ENCODE measurements at regions not wholly inside any gene's neighbourhood (a gene's known extent, or its start where the extent isn't known, plus 50 kb on each side); places are given as distances from the start of the nearest gene placed in this dataset.

DNA sequence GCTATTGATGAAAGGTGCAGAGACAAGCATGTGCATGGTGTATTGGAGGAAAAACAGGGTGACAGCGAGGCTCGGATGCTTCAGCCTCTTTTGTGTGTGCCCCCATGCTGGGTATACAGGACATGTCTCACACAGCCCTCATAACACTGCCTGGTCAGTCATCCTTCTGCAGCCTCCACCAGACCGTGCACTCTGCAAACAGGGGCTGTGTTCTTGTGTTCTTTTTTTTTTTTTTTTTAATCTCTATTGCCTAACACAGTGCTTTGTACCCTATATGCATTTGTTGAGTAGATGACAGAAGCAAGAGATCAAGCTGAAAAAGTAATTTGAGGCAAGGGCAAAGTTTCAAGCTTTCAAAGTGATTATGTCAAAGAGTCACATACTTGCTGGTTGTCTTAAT, 367.2 kb upstream of the SLITRK1 start:
- DNase-seq (ENCODE audit: low read depth in 1 of 2, low spot score in 2 of 2) = no peak

DNA sequence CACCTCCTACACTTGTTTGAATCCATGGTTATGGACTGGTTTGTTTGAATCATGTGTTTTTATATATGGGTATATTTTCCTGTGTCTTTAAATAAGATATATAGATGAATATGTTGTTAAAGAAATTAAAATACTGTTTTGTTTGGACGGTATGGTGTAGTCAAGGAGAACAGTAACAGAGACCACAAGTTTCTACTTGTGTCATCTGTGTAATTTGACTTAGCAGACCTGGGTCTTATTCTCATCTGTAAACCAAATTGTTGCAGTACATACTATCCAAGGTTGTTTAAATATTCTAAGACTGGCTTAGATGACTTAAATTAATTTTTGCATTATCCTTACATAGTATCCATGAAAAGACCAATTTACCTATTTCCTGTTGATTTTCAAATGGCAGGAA, 361.1 kb upstream of the SLITRK1 start:
- H3K27me3 ChIP-seq (replicated peaks) = no peaks in the 10 kb centered on the region
- no peaks in the 10 kb centered on the region for H3K4me1 ChIP-seq (replicated peaks)
- no peak overlapping the region for H3K4me3 ChIP-seq
- no peak for DNase-seq (ENCODE audit: low read depth in 1 of 2, low spot score in 2 of 2)
- H3K27ac ChIP-seq = no peak overlapping the region
- H3K9me3 ChIP-seq (replicated peaks) = no peaks in the 10 kb centered on the region
- H3K36me3 ChIP-seq = no peaks in the 10 kb centered on the region

More for the DNA sequence above, 367.2 kb upstream of the SLITRK1 start:
- H3K27ac ChIP-seq = no peak overlapping the region
- H3K36me3 ChIP-seq = no peaks in the 10 kb centered on the region
- no peaks in the 10 kb centered on the region for H3K4me1 ChIP-seq (replicated peaks)
- H3K9me3 ChIP-seq (replicated peaks) = peaks cover 9% of the 10 kb centered on the region
- H3K4me3 ChIP-seq = no peak overlapping the region
- no peaks in the 10 kb centered on the region for H3K27me3 ChIP-seq (replicated peaks)

DNA sequence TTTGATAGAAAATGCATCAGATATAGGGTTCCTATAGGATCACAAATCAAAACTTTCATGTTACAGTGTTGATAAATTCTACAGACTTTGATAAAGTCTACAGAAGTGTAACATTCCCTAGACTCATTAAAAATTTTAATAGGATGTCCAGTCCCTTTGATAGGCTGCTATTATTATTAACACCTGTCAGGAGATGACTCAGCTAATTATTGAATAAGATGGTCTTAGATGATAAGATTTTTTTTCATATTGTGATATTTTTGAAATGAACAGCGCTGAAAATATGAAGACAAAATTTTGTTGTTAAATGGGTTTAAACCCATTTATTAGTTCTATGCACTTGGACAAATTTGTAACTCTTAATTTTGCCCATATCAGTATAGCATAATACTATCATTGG, 356.8 kb upstream of the SLITRK1 start:
- Histone ChIP-seq H3K36me3 (no peaks in the 10 kb centered on the region), H3K9me3 (replicated peaks) (no peaks in the 10 kb centered on the region), H3K27ac (no peak overlapping the region), H3K4me3 (no peak overlapping the region), H3K4me1 (replicated peaks) (no peaks in the 10 kb centered on the region), H3K27me3 (replicated peaks) (no peaks in the 10 kb centered on the region)
- no peak for DNase-seq (ENCODE audit: low read depth in 1 of 2, low spot score in 2 of 2)

DNA sequence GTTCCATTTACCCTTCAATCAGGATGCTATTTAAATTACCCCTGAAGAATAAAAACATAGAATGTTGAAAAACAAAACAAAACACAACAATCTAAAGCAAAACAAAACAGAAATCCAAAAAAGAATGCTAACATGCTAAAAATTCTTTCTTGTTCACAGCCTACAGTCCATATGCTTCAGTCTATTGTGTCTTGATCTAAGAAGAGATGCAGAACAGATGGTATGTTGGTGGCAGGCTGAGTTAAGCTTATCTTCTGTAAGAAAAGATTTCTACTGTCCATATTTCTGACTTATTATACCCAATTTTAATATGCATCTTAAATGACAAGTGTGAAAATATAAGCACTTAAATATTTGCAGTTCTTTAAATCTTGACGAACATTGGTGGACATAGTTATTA, 356.1 kb upstream of the SLITRK1 start:
- Histone ChIP-seq H3K36me3 (no peaks in the 10 kb centered on the region), H3K27ac (no peak overlapping the region), H3K4me3 (no peak overlapping the region), H3K9me3 (replicated peaks) (no peaks in the 10 kb centered on the region), H3K27me3 (replicated peaks) (no peaks in the 10 kb centered on the region), H3K4me1 (replicated peaks) (no peaks in the 10 kb centered on the region)
- DNase-seq (ENCODE audit: low read depth in 1 of 2, low spot score in 2 of 2) = no peak

DNA sequence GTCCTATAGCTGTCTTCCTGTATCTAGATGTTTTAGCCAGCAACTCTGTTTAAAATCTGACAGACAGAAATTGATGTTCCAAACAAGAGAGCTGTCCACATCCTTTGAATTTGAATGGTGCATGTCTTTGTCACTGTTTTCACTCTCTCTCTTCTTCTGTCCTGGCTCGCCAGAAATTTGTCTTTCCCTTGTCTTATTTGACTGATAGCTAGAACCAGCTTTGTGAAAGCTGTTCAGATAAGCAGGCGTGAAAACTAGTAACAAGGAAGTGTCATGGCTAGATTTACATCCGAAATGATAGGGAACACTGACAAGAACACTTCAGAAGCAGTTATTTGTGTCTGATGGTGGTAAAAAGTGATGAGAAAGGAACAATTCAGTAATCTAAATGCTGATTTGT, 354.9 kb upstream of the SLITRK1 start:
- H3K36me3 ChIP-seq = no peaks in the 10 kb centered on the region
- no peaks in the 10 kb centered on the region for H3K27me3 ChIP-seq (replicated peaks)
- H3K4me1 ChIP-seq (replicated peaks) = no peaks in the 10 kb centered on the region
- H3K9me3 ChIP-seq (replicated peaks) = no peaks in the 10 kb centered on the region
- no peak overlapping the region for H3K4me3 ChIP-seq
- no peak for DNase-seq (ENCODE audit: low read depth in 1 of 2, low spot score in 2 of 2)
- no peak overlapping the region for H3K27ac ChIP-seq

DNA sequence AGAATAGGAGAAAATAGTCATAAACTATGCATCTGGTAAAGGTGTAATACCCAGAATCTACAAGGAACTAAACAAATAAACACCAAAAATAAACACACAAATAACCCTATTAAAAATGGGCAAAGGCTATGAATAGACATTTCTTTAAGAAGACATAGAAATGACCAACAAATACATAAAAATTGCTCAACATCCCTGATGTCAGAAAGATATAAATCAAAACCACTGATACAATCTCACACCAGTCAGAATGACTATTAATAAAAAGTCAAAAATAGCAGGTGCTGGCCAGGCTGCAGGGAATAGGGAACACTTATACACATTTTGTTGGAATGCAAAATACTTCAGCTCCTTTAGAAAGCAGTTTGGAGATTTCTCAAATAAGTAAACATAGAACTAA, 352.1 kb upstream of the SLITRK1 start:
- Histone ChIP-seq H3K27me3 (replicated peaks) (no peaks in the 10 kb centered on the region), H3K9me3 (replicated peaks) (no peaks in the 10 kb centered on the region), H3K4me1 (replicated peaks) (no peaks in the 10 kb centered on the region), H3K27ac (no peak overlapping the region), H3K4me3 (no peak overlapping the region), H3K36me3 (no peaks in the 10 kb centered on the region)
- no peak for DNase-seq (ENCODE audit: low read depth in 1 of 2, low spot score in 2 of 2)

DNA sequence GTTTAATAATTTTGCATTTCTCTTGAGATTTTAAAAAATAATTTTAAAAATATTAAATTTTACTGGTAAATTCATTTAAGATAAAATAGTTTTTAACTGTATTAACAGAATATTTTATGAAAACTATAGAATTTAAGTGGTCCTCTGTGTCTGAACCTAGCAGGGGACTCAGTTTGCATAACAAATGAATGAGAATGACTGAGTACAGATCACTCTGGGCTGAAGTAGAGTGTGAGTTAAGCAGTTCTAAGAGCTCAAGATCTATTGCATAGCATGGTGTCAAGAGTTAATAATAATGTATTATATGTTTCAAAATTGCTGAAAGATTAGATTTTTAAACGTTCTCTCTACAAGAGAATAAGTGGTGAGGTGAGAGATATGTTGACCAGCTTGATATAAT, 348.3 kb upstream of the SLITRK1 start:
- Histone ChIP-seq H3K4me1 (replicated peaks) (no peaks in the 10 kb centered on the region), H3K27ac (no peak overlapping the region), H3K4me3 (no peak overlapping the region), H3K27me3 (replicated peaks) (no peaks in the 10 kb centered on the region), H3K9me3 (replicated peaks) (no peaks in the 10 kb centered on the region; the same call in 1 of the 2 replicates), H3K36me3 (no peaks in the 10 kb centered on the region)
- no peak for DNase-seq (ENCODE audit: low read depth in 1 of 2, low spot score in 2 of 2)

DNA sequence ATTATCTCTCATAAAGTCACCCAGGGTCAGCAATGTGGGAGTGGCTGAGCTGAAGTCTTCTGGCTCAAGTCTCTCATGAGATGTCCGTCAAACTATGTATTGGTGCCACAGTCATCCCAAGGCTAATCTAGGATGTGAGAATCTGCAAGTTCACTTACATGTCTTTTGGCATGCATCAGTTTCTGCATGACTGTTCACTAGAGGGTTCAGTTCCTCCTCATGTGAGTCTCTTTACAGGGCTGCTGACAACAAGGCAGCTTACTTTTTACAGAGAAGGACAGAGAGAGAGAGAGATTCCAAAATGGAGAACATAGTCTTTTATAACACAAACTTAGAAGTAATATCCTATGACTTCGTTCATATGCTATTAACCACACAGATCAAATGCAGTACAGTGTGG, 328.8 kb upstream of the SLITRK1 start:
- H3K9me3 ChIP-seq (replicated peaks) = peaks cover 5% of the 10 kb centered on the region; the same call in 1 of the 2 replicates
- no peaks in the 10 kb centered on the region for H3K36me3 ChIP-seq
- no peak overlapping the region for H3K27ac ChIP-seq
- no peak for DNase-seq (ENCODE audit: low read depth in 1 of 2, low spot score in 2 of 2)
- H3K4me3 ChIP-seq = no peak overlapping the region
- no peaks in the 10 kb centered on the region for H3K27me3 ChIP-seq (replicated peaks)
- no peaks in the 10 kb centered on the region for H3K4me1 ChIP-seq (replicated peaks)

DNA sequence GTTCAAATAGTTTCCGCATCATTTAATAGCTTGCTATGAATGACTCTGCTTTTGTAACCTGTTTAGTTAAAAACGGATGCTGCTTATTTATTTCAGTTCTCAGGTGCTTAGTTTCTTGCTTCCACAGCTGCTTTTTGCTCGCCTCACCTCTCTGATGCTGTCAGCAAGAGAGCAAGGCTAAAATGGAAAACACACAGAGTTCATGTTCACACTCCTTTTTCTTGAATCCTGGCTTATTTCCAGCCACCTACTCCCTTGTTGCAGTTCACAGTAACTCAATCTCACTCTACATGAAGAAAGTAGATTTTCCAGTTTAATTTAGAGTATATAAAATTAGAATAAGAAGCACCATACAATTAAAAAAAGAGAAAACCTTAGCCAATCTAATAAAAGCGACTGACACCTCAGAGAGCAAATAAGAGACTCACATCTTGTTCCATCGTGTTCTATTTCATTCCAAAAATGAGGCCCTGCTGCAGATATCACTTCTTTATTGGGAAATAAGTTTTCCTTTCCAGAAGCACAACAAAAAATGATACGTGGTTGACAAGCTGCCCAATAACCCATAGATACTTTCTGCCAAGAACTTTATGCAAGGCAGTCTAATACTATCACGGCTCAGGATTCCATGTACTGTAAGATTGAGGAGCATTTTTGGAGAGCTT, 326.1 kb upstream of the SLITRK1 start:
- DNase-seq (ENCODE audit: low read depth in 1 of 2, low spot score in 2 of 2) = no peak
- Histone ChIP-seq H3K27me3 (replicated peaks) (no peaks in the 10 kb centered on the region), H3K4me1 (replicated peaks) (no peaks in the 10 kb centered on the region), H3K9me3 (replicated peaks) (peaks cover 5% of the 10 kb centered on the region; the same call in 1 of the 2 replicates), H3K36me3 (no peaks in the 10 kb centered on the region), H3K4me3 (no peak overlapping the region), H3K27ac (no peak overlapping the region)

DNA sequence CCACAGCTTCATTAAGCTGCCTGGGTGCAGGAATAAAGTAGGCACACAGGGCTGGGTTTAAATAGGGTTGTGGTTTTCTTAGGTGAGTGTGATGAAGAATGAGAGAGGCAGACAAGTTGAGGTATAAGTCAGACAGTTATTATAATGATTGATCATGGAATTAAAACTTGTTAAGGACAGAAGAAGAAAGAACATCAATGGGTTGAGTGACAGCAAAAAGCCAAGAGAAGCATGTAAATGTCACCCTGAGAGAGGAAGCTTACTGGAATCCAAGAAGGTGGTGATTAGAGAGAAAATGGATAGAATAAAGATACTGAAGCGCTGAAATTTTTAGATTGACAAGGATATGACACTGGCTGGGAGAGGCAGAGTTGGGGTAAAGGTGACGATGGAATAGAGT, 325.2 kb upstream of the SLITRK1 start:
- no peaks in the 10 kb centered on the region for H3K27me3 ChIP-seq (replicated peaks)
- DNase-seq (ENCODE audit: low read depth in 1 of 2, low spot score in 2 of 2) = no peak
- H3K9me3 ChIP-seq (replicated peaks) = peaks cover 5% of the 10 kb centered on the region; the same call in 1 of the 2 replicates
- no peaks in the 10 kb centered on the region for H3K4me1 ChIP-seq (replicated peaks)
- no peak overlapping the region for H3K4me3 ChIP-seq
- no peak overlapping the region for H3K27ac ChIP-seq
- H3K36me3 ChIP-seq = no peaks in the 10 kb centered on the region

DNA sequence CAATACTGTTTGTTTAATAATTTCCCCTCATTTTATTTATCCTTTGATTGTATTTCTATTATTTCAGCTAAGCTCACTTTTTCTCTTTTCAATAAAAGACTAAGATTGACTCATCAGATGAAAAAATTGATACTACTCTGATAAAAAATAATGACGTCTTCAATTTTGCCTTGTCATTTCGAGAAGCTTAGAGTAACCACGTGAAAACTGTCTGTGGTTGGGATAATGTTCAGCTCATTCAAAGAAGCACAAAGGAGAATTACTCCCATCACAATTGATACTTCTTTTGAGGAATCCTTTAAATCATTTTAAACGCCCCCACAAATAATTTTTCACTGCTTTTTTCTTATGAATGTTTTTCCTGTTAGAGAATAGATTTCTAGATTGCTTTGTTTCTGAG, 318.7 kb upstream of the SLITRK1 start:
- no peak for DNase-seq (ENCODE audit: low read depth in 1 of 2, low spot score in 2 of 2)
- Histone ChIP-seq H3K9me3 (replicated peaks) (peaks cover 6% of the 10 kb centered on the region; the same call in 1 of the 2 replicates), H3K4me3 (no peak overlapping the region), H3K36me3 (no peaks in the 10 kb centered on the region), H3K27ac (no peak overlapping the region), H3K27me3 (replicated peaks) (no peaks in the 10 kb centered on the region), H3K4me1 (replicated peaks) (no peaks in the 10 kb centered on the region)

DNA sequence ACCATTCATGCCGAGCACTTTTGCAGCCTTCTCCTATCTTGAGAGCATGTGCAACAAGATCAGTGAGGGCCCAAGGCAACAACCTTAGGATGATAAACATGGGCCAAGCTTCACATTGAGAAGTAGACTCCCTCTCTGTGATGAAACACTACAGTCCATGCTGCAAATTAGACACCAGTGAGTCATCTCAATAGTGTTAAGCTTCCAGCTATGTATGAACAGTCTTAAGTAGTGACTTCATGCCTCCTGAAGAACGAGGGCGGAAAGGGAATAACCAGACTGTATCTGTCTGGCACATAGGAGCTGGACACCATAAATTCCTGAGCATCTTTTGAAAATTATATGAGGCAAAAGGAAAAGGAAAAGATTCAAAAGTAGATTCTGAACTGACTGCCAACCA, 309.9 kb upstream of the SLITRK1 start:
- peaks cover 9% of the 10 kb centered on the region for H3K9me3 ChIP-seq (replicated peaks)
- no peak overlapping the region for H3K27ac ChIP-seq
- no peak overlapping the region for H3K4me3 ChIP-seq

DNA sequence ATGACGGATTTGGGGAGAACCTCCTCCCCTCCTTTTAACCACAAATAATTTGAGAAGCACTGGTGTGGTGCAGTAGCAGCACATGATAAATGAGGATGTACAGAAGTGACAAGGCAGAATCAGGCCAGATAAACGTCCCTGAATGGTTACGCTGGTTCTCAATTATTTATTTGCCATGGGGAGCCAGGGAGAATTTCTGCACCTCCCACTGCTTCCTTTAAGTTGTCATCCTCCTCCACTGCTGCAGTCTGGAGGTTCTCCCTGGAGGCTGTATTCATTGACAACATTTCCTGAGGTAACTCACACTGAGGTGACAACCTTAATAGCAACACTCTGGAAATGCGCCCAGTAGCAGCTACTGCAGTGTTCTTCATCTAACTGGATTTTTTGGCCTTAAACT, 308.9 kb upstream of the SLITRK1 start:
- no peak for DNase-seq (ENCODE audit: low read depth in 1 of 2, low spot score in 2 of 2)
- Histone ChIP-seq H3K4me3 (no peak overlapping the region), H3K4me1 (replicated peaks) (no peaks in the 10 kb centered on the region), H3K9me3 (replicated peaks) (peaks cover 9% of the 10 kb centered on the region), H3K36me3 (no peaks in the 10 kb centered on the region), H3K27ac (no peak overlapping the region), H3K27me3 (replicated peaks) (no peaks in the 10 kb centered on the region)

More for the DNA sequence above, 309.9 kb upstream of the SLITRK1 start:
- no peaks in the 10 kb centered on the region for H3K4me1 ChIP-seq (replicated peaks)
- H3K27me3 ChIP-seq (replicated peaks) = no peaks in the 10 kb centered on the region
- DNase-seq (ENCODE audit: low read depth in 1 of 2, low spot score in 2 of 2) = no peak
- no peaks in the 10 kb centered on the region for H3K36me3 ChIP-seq

DNA sequence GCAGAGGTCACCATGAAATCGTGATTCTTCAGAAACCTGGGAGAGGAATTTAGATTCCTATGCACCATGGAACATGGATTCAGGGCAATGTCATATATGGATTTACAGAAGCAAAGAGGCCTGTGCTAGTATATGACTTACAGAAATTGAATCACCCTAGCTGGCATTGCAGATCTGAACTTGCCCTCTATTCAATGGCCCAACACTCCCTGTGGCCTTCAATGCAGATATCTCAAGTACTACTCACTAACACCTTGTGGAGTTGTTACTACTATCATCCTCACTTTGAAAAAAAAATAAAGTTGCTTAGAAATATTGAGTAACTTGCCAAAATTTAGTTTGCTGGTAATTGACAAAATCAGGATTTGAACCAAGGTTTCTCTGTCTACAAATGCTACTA, 305.4 kb upstream of the SLITRK1 start:
- H3K27ac ChIP-seq = no peak overlapping the region
- peaks cover 8% of the 10 kb centered on the region; the same call in 1 of the 2 replicates for H3K9me3 ChIP-seq (replicated peaks)

DNA sequence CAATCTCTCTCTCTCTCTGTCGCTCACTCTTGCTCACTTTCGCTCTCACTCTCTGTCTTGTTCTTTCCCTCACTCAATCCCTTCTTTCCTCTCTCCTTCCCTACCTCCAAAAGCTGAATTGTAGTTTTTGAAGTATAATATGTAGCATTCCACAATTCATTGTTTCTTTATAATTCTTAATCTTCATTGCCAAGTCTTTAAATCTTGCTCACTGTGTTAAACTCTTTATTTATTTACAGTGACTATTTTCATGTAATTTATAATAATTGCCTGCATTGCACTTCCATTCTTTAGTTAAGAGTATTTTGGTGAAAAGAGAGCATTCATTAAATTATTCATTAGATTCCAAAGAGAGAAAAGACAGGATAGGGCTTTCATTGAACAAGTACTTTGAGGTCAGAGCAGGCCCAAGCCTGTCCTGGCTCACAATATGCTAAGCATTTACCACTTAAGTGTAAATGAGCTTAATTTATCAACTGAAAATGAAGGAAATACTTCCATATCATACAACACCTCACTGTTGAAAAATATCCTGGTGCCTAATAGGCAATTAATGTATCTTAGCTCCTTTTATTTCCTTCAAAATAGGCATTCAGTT, 257.4 kb upstream of the SLITRK1 start:
- H3K36me3 ChIP-seq = no peaks in the 10 kb centered on the region
- H3K27ac ChIP-seq = no peak overlapping the region
- H3K9me3 ChIP-seq (replicated peaks) = no peaks in the 10 kb centered on the region; the same call in none of the 2 replicates
- H3K27me3 ChIP-seq (replicated peaks) = no peaks in the 10 kb centered on the region
- no peaks in the 10 kb centered on the region for H3K4me1 ChIP-seq (replicated peaks)
- no peak for DNase-seq (ENCODE audit: low read depth in 1 of 2, low spot score in 2 of 2)
- H3K4me3 ChIP-seq = no peak overlapping the region

More for the DNA sequence above, 305.4 kb upstream of the SLITRK1 start:
- Histone ChIP-seq H3K4me3 (no peak overlapping the region), H3K4me1 (replicated peaks) (no peaks in the 10 kb centered on the region), H3K27me3 (replicated peaks) (no peaks in the 10 kb centered on the region), H3K36me3 (no peaks in the 10 kb centered on the region)
- no peak for DNase-seq (ENCODE audit: low read depth in 1 of 2, low spot score in 2 of 2)
